ENCODE measurements at regions not wholly inside any gene's neighbourhood (a gene's known extent, or its start where the extent isn't known, plus 50 kb on each side); places are given as distances from the start of the nearest gene placed in this dataset.
"Not testable (repeated sequence)": the region's sequence is repeated elsewhere in the genome, so short reads cannot be mapped to it uniquely, and the experiment has no call there.

GRCh38 chr20:63135411-63135810, 80.5 kb downstream of the YTHDF1 start:
- TF ChIP-seq, protein P1, sequence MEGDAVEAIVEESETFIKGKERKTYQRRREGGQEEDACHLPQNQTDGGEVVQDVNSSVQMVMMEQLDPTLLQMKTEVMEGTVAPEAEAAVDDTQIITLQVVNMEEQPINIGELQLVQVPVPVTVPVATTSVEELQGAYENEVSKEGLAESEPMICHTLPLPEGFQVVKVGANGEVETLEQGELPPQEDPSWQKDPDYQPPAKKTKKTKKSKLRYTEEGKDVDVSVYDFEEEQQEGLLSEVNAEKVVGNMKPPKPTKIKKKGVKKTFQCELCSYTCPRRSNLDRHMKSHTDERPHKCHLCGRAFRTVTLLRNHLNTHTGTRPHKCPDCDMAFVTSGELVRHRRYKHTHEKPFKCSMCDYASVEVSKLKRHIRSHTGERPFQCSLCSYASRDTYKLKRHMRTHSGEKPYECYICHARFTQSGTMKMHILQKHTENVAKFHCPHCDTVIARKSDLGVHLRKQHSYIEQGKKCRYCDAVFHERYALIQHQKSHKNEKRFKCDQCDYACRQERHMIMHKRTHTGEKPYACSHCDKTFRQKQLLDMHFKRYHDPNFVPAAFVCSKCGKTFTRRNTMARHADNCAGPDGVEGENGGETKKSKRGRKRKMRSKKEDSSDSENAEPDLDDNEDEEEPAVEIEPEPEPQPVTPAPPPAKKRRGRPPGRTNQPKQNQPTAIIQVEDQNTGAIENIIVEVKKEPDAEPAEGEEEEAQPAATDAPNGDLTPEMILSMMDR (IDR thresholded peaks at IDR 0.05) = no peak
- no peaks in the 10 kb centered on the region for H3K4me1 ChIP-seq (ENCODE audit: insufficient read depth, low read length)
- no peak overlapping the region for H3K4me3 ChIP-seq (ENCODE audit: low read length)
- Mint-ChIP-seq H3K4me1 (ENCODE audit: low read depth) (no peaks in the 10 kb centered on the region), H3K36me3 (ENCODE audit: low read depth) (no peaks in the 10 kb centered on the region), H3K27ac (no peak overlapping the region), H3K4me3 (no peak overlapping the region), H3K27me3 (peaks cover 13% of the 10 kb centered on the region), H3K9me3 (no peaks in the 10 kb centered on the region)
- H3K36me3 ChIP-seq (ENCODE audit: insufficient read depth, low read length) = no peaks in the 10 kb centered on the region
- POLR2A ChIA-PET = no interaction called here
- ATAC-seq (ENCODE audit: poor library complexity) (peak; percentile 34), DNase-seq (peak in 3 of 14 experiments; percentile 9 to 50 (median 28))
- CTCF ChIA-PET = no interaction called here
- H3K27me3 ChIP-seq (ENCODE audit: control insufficient read depth in 1 of 2, insufficient read depth in 2 of 2, low read length in 2 of 2) = peaks cover 11 to 17% of the 10 kb centered on the region in 2 experiments
- no peak overlapping the region for H3K27ac ChIP-seq (ENCODE audit: low read depth in 1 of 2, low read length in 2 of 2)
- H3K9me3 ChIP-seq (ENCODE audit: control insufficient read depth in 1 of 2, insufficient read depth in 1 of 2, low read length in 2 of 2) = peaks cover 0 to 7% of the 10 kb centered on the region in 2 experiments
- intact Hi-C loops (cut with DNase I, micrococcal nuclease) = no loop called here

DNA sequence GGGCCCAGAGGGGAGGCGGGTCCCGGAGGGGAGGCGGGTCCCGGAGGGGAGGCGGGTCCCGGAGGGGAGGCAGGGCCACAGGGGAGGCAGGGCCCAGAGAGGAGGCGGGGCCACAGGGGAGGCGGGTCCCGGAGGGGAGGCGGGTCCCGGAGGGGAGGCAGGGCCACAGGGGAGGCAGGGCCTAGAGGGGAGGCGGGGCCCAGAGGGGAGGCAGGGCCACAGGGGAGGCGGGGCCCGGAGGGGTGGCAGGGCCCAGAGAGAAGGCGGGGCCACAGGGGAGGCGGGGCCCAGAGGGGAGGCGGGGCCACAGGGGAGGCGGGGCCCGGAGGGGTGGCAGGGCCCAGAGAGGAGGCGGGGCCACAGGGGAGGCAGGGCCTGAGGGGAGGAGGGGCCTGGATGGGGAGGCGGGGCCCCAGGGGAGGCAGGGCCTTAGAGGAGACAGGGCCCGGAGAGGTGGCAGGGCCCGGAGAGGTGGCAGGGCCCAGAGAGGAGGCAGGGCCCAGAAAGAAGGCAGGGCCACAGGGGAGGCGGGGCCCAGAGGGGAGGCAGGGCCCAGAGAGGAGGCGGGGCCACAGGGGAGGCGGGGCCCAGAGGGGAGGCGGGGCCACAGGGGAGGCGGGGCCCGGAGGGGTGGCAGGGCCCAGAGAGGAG, 81.1 kb downstream of the YTHDF1 start:
- ATAC-seq (ENCODE audit: poor library complexity) = peak; percentile 55
- peaks cover 13 to 17% of the 10 kb centered on the region in 2 experiments for H3K27me3 ChIP-seq (ENCODE audit: control insufficient read depth in 1 of 2, insufficient read depth in 2 of 2, low read length in 2 of 2)
- CTCF ChIA-PET; H3K36me3 Mint-ChIP-seq (ENCODE audit: low read depth); POLR2A ChIA-PET; H3K9me3 ChIP-seq (ENCODE audit: control insufficient read depth in 1 of 2, insufficient read depth in 1 of 2, low read length in 2 of 2); H3K4me3 ChIP-seq (ENCODE audit: low read length); intact Hi-C loops (cut with DNase I, micrococcal nuclease); H3K27ac Mint-ChIP-seq; H3K9me3 Mint-ChIP-seq; H3K4me3 Mint-ChIP-seq; H3K36me3 ChIP-seq (ENCODE audit: insufficient read depth, low read length); H3K4me1 Mint-ChIP-seq (ENCODE audit: low read depth); H3K27ac ChIP-seq (ENCODE audit: low read depth in 1 of 2, low read length in 2 of 2); H3K4me1 ChIP-seq (ENCODE audit: insufficient read depth, low read length): not testable (repeated sequence)
- peaks cover 17% of the 10 kb centered on the region for H3K27me3 Mint-ChIP-seq
- DNase-seq = peak in 1 of 14 experiments; percentile 45

GRCh38 chr20:63134201-63134612, 81.7 kb downstream of the YTHDF1 start:
- peaks cover 13 to 17% of the 10 kb centered on the region in 2 experiments for H3K27me3 ChIP-seq (ENCODE audit: control insufficient read depth in 1 of 2, insufficient read depth in 2 of 2, low read length in 2 of 2)
- no peak overlapping the region for H3K4me3 ChIP-seq (ENCODE audit: low read length)
- H3K9me3 Mint-ChIP-seq = no peaks in the 10 kb centered on the region
- no peaks in the 10 kb centered on the region for H3K36me3 Mint-ChIP-seq (ENCODE audit: low read depth)
- intact Hi-C loops (cut with DNase I, micrococcal nuclease) = no loop called here
- CTCF ChIA-PET = no interaction called here
- no peak overlapping the region for H3K4me3 Mint-ChIP-seq
- POLR2A ChIA-PET = no interaction called here
- no peaks in the 10 kb centered on the region for H3K4me1 Mint-ChIP-seq (ENCODE audit: low read depth)
- H3K27ac Mint-ChIP-seq = no peak overlapping the region
- H3K27me3 Mint-ChIP-seq = peaks cover 22% of the 10 kb centered on the region
- no peaks in the 10 kb centered on the region for H3K36me3 ChIP-seq (ENCODE audit: insufficient read depth, low read length)
- no peak overlapping the region for H3K27ac ChIP-seq (ENCODE audit: low read depth in 1 of 2, low read length in 2 of 2)
- H3K9me3 ChIP-seq (ENCODE audit: control insufficient read depth in 1 of 2, insufficient read depth in 1 of 2, low read length in 2 of 2) = peaks cover 0 to 7% of the 10 kb centered on the region in 2 experiments
- no peaks in the 10 kb centered on the region for H3K4me1 ChIP-seq (ENCODE audit: insufficient read depth, low read length)
- DNase-seq = peak in 2 of 14 experiments; percentile 13 to 43
- ATAC-seq (ENCODE audit: poor library complexity) = no peak
- TF ChIP-seq, protein P1 (IDR thresholded peaks at IDR 0.05) = no peak

Data from CD4-positive, alpha-beta T cell (primary cell).